GM21529 (cell line): ENCODE measurements at regions not wholly inside any gene's neighbourhood (a gene's known extent, or its start where the extent isn't known, plus 50 kb on each side); places are given as distances from the start of the nearest gene placed in this dataset.
"Not testable (repeated sequence)": the region's sequence is repeated elsewhere in the genome, so short reads cannot be mapped to it uniquely, and the experiment has no call there.

Source experiments
- ATAC-seq: cut with Tn5 transposase; IDR thresholded peaks from one replicate; pipeline ENCODE4 v1.9.1; 2021; ENCODE audit not compliant: unreplicated experiment

DNA sequence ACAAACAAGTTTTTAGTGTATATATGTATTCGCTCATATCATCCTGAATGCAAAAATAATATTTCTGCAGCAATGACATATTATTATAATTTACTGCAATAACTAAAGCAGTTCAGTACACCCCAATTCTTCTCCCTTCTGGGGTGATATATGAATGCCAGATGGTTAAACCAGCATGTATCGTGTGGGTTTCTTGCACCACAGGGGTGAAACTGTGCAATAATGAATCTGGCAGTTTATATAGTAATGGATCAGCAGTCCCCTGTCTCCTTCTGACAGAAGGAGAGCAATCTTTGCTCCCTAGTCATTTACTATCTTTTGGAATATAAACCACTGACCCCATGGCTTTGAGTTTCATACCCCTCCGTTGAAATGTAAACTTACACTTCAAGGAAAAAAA is 228.6 kb upstream of the KLHL1 start:
- no peak for ATAC-seq

DNA sequence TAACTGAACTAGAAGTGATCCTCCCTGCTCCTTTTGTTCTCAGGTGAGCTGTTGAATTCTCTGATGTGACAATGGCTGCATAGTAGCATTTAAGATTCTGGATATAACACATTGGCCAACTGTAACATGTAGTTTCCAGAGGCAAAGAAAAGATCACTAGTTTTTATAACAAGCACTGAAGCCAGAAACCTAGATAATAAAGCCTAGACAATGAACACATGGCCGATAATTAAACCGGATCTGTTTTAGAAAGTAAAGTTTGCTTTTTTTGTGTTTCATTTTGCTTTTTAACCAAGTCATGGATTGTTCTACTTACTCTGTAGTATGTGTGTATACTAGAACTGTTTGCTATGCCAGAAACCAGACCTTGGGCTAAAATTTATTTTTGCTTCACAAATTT is 225.5 kb upstream of the KLHL1 start:
- ATAC-seq = no peak

DNA sequence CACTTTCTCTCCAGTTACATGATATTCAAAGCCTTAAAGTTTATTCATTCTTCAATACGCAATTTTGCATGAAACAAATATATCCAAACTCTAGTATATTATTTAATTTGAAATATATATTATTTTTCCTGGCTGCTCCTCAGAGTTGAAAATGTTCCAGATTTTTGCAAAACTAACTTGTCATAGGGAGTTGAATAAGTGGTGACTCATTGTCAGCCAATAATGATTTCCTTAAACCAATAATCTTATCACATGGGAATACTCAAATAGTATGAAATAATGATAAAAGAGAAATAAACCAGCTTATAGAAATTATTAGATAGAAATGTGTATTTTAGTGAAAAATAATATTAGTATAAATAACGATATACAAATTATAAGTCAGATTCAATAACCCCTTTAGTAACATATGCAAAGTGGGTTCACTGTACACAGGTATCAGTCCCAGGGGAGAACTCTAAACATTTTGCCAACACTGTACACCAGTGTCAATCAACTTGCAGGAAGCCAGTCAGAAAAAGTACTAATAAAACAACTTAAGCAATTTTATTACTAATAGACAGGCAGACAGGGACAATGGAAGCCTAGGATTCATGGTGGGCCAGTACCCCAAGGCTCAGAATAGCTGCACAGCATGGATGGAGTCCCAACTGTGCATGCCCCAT is 222.6 kb upstream of the KLHL1 start:
- ATAC-seq = no peak

DNA sequence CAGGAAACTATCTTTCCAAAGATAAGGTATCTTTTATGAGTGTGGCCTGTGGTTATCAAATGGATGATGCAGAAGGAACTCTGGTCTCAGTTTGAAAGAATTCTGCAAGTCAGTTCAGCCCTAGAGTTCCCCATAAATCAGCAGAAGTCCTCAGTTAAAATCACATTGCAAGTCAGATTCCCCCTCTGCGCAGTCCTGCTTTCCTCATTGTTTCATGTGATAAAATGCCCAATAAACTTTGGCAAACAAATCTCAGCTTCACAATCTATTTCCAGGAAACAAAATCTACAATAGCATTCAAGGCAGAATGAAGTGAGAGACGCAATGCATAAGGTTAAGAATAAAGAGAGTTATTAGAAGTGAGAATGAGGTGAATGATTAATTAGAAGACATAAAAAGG is 216.3 kb upstream of the KLHL1 start:
- no peak for ATAC-seq

DNA sequence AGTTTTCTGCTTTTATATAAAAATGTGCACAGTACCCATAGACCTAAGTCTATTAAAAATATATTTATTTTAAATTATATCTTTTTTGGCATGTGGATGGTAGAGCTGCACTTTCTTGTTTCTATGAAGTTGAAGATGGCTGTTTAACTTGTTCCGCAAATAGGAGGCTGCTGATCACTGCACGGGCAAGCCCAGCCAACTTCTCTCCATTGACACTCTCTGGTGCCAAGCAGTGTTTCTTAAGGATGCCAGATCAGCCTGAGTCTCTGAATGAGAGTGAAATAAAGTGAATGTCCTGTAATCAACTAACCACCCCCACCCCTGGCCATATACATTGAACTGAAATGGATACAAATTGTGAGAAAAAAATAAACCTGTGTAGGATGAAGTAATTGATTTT is 202.9 kb upstream of the KLHL1 start:
- ATAC-seq = no peak

DNA sequence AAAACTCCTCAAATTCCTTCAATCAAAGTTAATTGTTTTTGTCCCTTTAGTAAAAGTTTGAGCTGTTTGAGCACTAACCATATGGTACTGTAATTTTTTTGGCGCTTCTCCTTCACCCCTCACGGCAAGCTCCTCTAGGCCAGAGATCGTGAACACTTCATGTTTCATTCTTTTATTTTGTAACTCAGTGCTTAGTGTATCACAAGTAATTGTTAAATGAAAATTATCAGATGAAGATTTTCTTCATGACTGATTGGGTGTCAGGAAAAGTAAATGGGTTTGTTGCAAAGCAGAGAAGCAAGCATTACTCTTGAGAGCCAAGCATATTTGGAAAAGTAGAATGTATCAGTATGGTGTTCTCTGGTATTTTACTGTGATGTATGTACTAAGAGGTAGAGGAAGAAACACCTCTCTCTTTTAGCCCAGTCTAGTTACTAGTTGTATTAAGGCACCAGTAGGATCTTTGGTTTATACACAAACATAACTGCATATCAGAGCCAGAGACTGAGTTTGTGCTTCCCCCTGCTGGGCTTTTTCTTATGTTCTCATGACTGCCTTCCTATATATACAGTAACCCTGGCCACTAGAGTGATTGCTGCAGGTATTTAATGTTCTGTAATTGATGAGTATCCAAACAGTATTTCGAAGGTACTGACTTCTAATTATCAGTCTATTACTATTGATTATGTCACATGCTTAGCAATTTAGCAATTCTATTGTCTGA is 202.3 kb upstream of the KLHL1 start:
- no peak for ATAC-seq

DNA sequence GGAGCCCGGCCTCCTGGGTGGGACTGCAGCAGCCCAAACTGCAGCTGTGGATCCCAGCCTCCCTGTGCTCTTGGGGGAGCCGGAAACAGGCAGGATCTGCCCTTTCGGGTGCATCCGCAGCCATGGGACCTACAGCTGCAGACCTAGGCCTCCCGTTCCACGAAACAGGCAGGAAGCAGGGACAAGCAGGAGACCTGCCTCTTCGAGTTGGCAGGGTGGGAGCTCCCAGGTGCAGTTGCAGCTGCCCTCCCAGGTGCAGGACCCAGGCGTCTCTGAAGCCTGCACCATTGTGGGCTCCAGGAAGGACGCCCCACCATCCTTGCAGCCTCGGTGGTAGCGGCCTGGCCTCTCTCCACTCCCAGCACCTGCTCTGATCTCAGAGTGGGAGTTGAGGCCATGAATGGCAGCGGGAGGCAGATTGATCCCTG is 189.0 kb upstream of the KLHL1 start:
- ATAC-seq = no peak

DNA sequence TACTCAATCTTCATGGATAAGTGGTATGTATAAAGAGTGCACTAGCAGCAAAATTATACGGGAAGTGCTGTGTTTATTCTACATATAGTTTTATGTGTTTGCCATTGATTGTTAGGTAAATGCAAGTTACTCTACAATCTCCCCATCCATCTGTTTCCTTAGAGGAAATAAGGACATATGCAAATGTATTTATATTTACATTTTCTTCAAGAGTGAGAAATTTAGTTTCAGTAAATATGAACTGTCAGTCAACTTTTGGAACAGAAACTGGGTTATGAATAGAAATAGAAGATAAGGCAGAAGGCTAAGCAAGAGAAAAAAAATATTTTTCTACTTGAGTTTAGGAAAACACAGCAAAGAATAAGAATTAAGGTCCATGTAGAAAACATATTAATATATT is 176.1 kb upstream of the KLHL1 start:
- no peak for ATAC-seq

DNA sequence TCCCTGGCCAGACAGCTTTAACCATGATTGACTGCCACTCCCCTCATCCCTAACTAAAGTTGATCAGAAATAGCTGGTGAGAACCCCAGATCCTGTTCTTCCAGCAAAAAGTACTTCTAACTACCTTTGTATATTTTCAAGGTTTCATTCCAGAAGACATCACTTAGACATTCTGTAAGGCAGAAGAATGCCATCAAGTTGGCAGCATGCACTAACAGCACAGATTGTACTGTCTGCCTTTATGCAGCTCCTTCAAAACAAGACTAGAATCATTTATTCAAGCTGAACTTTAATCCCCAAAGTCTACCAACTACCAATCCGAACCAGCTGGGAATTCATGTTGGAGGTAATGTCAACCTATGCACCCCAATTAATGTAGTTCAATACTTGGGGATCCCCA is 167.6 kb upstream of the KLHL1 start:
- ATAC-seq = no peak

DNA sequence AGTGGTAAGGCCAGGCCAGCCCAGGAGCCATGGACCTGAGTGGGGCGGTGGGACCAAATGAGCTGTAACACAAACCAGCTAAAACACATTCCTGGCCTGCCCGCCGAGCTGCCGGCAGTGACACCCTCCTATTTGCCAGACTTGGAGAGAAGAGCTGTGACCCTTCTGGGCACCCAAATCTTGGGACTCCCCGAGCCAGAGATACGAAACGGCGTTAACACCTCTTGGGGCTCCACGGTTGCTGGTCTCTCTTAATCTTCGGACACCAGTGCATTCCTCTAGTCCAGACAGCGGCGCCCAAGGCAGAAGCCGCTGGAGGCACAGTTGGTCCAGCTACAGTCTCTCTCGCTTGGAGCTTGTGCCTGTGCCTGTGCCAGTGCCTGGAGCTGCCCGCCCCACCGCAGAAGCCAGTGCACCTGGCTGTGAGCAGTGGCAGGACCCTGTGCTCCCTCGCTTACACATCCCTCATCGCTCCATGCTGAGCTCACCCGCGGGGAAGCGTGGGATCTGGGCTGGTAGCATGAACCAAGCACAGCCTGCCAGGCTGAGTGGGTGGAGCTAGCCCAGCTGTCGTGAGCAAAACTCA is 147.2 kb upstream of the KLHL1 start:
- no peak for ATAC-seq

DNA sequence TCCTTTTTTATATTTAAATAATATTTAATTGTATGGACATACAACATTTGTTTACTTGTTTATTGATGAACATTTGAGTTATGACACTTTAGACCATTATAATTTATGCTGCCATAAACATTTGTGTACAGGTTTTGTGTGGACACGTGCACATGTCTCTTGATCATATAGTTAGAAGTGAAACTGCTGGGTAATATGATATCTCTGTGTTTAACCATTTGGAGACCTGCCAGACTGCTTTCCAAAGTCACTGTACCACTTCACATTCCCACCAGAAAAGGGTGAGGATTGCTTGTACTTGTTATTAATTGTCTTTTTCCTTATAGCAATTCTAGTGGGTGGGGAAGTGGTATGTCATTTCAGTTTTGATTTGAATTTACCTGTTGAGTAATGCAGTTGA is 145.6 kb upstream of the KLHL1 start:
- no peak for ATAC-seq

DNA sequence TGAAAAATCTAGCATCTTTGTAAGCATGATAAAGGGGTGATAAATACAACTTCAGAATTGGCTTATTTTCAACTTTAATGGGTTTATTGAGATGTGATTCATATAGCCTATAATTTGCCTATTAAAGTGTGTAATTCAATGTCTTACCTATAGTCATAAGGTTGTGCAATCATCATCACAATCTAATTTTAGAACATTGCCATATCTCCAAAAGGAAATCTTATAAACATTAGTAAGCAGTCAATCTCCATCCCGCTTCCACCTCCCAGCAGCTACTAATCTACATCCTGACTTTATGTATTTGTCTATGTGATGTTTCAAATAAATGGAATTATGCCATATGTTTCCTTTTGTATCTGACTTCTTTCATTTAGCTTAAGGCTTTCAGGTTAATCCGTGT is 145.2 kb upstream of the KLHL1 start:
- no peak for ATAC-seq

DNA sequence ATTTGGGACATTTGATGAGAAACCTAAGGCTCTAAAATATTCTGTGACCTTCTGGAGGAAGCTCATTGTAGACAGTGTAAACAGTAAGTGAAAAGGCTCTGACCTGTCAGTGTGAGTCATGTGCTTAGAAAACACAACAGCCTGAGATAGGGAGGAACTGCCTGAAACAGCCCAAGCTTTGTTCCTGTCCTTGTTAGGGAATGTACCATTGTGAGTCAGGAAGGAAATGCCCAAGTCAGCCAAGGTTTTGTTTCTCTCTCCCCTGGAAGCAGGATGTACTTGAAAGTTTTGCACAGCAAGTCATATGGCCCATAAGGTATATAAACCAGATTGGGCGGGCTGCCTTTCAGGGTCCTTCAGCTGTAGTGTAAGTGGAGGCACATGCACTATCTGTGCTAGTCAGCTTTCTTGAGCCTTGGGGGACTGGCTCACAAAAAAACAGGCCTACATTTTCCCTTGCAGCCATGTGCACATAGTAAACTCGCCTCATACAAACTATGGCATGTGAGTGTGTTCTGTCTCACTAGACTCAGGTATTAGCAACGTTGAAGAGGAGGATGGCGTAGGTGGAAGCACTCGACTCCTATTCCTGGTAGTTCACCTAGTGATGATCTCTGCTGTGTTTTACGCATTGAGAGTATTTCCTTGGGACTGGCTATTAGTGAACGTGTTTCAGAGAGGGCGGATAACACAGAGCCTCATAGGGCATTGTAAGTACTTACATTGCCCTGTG is 141.2 kb upstream of the KLHL1 start:
- no peak for ATAC-seq

DNA sequence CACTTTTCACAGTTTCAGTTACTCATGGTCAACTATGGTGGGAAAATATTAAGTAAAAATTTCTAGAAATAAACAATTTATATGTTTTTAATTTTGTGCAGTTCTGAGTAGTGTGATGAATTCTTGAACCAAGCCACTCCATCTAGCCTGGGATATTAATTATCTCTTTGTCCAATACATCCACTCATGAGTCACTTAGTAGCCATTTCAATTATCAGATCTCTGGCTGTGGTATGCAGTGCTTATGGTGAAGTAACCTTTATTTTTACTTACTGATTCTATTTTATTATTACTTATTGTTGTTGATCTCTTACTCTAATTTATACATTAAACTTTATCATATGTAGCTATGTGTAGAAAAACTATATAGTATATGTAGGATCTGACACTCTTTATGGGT is 128.9 kb upstream of the KLHL1 start:
- no peak for ATAC-seq

DNA sequence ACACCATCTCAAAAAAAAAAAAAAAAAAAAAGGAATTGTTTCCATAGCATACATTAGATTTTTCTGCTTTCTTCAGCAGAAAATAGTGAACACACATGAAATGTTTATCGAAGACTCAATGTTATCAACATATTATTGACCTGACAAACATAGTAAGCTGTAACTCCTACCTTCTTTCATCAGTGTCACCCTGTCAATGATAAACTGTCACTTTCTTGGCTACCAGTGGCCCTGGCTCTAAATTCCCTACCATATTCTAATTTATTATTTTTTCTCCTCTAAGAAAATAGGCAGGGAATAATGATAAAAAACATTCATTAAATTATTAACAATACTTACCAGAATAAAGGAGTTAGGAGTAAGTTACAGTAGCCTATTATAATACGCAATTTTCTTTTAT is 127.3 kb upstream of the KLHL1 start:
- ATAC-seq = no peak

DNA sequence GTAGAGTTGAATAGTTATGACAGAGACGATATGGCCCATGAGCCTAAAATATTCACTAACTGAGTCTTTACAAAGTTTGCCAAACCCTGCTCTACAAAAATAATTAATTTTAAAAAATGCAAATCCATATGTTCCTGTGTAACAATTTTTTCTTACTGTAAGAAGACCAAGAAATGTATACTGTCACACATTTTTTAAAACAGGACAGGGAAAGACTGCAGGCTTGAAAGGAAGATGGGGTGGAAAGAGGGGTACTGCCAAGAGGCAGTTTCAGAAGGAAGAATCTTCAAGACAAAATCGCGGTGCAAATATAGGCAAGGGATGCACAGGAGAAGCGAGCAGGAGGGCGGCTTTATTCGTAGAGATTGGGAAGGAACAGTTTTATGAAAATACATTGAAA is 115.7 kb upstream of the KLHL1 start:
- no peak for ATAC-seq

DNA sequence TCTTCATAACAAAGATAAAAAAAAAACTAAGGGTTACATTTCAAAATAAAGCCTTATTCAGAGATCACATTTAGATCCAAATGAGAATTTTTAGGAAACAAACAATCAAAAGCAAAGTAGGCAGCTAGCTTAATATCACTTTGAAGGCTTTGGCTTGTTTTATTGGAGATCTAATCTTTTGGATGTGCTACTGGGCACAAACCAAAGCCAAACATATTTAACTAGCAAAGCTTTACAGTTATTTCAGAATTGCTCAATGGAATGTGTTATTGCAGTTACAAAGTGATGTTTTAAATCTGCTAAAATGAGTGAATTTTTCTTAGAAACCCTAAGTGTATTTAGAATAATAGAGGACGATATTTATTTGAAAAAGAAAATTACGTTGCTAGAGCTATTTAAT is 114.7 kb upstream of the KLHL1 start:
- no peak for ATAC-seq

DNA sequence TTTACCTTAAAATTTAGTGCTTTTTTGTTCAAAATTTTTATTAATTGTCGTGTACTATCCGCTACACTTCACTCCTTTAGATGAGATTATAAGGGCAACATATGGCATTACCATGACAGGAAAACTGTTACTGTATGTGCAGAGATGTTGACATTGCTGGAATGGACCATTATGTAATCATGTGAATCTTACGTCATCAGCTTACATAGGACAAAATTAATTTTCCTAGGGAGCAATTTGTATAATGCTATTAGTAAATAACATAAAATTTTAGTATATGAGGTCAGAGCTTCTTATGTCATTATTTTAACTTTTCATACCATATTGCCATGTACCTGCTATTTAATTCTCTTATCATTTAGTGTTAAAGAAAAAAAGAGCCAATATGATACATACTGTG is 110.4 kb upstream of the KLHL1 start:
- no peak for ATAC-seq

DNA sequence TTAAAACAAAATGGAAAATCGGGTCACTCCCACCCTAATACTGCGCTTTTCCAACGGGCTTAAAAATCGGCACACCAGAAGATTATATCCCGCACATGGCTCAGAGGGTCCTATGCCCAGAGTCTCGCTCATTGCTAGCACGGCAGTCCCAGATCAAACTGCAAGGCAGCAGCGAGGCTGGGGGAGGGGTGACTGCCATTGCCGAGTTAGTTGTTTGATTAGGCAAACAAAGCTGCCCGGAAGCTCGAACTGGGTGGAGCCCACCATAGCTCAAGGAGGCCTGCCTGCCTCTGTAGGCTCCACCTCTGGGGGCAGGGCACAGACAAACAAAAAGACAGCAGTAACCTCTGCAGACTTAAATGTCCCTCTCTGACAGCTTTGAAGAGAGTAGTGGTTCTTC is 100.7 kb upstream of the KLHL1 start:
- not testable (repeated sequence) for ATAC-seq

DNA sequence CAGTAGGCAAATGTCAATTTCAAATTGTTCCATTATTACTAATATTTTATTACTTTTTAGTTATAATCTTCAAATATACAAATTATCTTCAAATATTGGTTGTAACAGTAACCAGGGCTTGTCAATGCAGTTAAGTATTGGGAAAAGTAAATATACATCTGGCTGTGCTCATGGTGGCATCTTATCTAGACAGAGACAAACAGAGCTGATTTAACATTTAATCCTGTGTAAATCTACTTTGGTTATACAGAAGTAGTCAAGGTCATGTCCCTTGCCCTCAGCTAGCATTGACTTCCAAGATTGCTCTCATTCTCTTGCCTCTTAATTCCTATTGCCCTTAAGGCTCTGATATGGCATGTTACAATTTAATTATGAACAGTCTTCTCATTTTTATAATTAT is 98.4 kb upstream of the KLHL1 start:
- ATAC-seq = no peak

DNA sequence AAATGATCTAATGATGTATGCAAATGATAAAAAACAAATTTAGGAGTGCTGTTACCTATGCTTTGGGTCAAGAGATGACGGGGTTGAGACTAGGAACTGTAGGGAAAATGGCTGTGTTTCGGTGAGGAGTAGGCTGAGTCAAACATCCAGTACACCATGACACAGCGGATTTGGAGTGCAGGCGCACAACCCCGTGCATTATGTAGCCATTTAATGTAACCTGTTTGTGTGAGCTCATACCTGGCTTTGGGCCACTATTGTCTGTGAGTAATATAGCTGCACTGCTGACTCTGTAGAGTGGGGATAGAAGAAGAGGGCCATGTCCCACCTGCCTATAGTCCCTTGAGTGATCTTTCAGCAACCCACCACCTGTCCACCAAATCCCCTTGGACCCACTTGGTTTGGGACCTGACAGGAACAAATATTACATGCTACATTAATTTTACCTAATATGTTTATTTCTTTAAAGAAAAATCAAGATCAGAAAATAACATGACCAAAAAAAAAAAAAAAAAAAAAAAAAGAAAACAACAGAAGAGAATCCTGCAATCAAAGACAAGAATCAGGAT is 95.5 kb upstream of the KLHL1 start:
- ATAC-seq = no peak

DNA sequence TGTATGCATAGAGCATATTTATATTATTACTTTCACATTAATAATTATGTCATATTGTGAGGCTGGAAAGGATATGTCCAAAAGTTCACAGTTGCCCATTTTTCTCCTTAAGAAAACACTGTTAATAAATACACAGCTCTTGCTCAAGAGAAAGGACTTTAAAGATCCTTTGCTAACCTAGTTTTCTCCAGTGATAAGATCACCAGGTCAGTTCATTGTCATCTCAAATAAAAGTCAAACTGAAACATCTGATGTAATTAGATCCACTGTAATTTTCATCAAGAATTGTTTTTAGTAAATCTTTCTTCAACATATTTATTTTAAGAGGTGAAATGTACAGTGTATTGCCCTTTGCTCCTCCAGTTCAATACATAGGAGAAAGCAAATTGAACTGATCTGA is 82.8 kb upstream of the KLHL1 start:
- no peak for ATAC-seq
